Stimulated activated CD8-positive, alpha-beta memory T cell treated with anti-CD3 and anti-CD28 coated beads, Interleukin-7, amount 100 ng/mL, for 4 hours (primary cell): ENCODE measurements at regions not wholly inside any gene's neighbourhood (a gene's known extent, or its start where the extent isn't known, plus 50 kb on each side); places are given as distances from the start of the nearest gene placed in this dataset.

Source experiments
- DNase-seq, 2 donors: peaks; one replicate each; pipeline ENCODE4 v3.0.0-alpha.2; 2020; ENCODE audit warnings: low read depth in 2 of 2

DNA sequence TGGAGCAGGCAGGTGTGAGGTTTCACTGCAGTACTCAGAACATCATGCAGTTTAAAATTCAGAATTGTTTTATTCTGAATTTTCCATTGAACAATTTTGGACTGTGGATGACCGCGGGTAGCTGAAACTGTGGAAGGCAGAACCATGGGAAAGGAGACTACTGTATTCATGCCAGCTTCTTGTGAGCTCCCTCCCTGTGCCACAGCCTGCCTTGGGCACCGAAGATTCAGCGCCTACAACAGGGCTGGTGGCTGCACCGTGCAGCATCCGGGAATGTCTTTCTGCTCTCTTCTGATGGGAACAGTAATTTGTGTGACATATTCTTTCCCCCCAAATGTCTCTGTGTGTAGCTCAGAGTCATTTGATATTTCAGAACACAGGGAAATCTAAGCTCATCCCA, 118.5 kb upstream of the NKX1-1 start:
- no peak for DNase-seq

DNA sequence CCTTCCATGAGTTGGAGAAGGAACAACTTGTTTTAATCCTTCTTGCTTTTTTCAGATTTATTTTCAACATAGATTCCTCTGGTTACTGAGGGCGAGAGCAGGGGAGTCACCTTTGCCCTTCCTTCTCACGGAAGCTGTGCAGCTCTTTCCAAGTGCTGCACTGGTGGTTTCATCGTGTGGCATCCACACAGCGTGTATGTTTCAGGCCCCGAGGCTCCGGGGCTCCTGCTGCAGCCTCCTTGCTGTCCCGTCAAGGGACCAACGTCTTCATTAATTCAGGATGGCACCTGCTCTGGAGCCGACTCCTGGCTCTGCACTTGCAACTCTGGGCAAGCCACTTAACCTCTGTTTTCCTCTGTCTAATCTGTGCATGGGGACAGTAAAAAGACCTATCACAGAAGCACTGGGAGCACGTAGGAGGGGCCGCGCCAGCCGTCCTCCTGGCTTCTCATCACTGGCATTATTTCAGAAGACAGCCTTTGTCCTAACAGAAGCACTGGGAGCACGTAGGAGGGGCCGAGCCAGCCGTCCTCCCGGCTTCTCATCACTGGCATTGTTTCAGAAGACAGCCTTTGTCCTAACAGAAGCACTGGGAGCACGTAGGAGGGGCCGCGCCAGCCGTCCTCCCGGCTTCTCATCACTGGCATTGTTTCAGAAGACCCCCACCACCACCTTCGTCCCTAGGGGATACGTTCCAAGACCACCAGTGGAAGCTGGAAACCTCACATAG, 117.8 kb upstream of the NKX1-1 start:
- no peak for DNase-seq

DNA sequence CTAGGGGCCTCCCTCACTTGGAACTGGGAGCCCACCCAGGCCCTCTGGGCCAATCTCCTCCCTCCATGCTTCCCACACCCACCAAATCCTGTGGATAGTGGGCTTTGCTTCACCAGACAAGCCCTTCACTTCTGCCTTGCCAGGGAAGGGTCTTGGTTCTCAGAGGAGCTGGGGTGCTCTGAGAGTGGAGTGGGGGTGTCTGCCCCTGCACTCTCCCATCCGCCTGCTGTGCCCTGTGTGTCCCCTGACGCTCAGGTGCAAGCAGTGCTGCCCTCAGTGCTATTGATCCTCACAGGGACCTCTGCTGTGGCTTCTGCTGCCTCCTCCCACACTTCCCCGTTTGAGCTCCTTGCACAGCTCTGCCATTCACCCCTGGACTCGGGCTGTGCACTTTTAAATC, 117.3 kb upstream of the NKX1-1 start:
- no peak for DNase-seq

DNA sequence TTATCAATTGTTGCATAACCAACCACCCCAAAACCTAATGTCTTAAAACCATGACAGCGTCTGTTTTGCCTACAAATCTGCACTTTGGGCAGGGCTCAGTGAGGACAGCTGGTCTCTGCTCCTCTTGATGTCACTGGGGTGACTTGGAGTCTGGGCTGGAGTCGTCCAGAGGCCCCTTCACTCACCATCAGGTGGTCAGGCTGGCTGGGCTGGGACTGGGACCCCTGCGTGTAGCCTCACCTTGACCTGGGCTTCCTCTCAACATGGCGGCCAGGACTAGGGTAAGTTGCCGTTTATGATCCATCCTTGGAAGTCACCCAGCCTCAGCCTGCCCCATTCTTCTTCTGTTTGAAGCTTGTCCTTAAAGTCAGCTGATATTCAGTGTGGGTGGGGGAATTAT, 116.8 kb upstream of the NKX1-1 start:
- no peak for DNase-seq

DNA sequence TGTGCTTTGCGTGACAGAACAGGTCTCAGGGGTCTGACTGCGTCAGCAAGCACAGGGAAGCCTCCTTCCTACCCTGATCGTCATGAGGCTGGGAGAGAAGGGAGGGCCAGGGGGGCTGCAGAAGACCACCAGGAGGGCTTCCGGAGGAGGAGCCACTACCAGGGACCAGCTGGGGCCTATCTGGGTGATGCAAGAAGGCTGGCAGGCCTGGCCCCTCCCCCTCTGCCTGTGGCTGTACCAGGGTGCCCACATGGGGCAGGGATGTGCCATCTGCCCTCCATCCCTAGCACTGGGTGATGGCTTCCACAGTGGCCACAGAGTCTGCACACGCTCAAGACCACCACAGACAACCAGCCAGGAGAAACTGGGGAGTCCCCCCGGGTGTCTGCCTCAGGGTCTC, 116.4 kb upstream of the NKX1-1 start:
- DNase-seq, result no peak

DNA sequence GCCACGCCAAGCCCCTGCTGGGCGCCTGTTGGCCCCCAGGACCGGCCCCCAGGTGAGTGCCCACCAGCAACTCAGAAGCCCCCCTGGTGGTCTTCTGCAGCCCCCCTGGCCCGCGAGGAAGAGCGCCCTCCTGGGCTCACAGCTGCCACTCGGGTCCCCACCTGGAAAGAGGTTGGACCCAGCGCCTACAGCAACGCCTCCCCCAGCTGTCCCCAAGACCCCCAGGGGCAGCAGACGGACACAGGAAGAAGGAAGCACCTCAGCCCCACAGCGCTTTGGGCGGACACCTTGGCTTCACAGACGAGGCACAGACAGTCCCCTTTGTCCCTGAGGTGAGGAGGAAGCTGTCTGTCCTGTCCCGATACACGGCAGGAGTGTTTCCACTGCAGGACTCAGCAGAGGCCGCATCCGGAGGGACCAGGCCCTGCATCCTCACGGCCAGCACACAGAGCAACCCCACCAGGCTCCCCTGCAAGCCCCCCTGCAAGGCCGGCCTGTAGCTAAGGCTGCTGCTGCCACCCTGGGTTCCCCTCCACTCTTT, 115.6 kb upstream of the NKX1-1 start:
- no peak for DNase-seq

DNA sequence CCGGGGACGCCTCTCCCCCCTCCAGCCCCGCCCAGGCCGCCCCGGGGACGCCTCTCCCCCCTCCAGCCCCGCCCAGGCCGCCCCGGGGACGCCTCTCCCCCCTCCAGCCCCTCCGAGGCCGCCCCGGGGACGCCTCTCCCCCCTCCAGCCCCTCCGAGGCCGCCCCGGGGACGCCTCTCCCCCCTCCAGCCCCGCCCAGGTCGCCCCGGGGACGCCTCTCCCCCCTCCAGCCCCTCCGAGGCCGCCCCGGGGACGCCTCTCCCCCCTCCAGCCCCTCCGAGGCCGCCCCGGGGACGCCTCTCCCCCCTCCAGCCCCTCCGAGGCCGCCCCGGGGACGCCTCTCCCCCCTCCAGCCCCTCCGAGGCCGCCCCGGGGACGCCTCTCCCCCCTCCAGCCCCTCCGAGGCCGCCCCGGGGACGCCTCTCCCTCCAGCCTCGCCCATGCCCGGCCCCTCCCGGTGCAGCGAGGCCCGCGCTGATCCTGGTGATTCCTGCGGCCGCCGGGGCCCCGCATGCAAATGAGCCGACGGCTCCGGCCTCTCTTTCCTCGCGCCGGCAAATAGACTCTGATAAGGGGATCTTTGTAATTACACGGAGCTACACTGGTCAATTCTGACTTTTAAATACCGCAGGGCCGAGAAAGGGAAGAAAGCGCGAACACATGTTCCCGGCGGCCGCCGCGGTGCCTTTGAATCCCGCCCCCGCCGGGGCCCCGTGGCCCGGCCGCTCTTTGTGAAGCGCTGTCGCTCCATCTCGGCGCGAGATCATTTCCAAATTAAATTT, 114.7 kb upstream of the NKX1-1 start:
- DNase-seq, result peak in 1 of 2 donors; percentile 10

DNA sequence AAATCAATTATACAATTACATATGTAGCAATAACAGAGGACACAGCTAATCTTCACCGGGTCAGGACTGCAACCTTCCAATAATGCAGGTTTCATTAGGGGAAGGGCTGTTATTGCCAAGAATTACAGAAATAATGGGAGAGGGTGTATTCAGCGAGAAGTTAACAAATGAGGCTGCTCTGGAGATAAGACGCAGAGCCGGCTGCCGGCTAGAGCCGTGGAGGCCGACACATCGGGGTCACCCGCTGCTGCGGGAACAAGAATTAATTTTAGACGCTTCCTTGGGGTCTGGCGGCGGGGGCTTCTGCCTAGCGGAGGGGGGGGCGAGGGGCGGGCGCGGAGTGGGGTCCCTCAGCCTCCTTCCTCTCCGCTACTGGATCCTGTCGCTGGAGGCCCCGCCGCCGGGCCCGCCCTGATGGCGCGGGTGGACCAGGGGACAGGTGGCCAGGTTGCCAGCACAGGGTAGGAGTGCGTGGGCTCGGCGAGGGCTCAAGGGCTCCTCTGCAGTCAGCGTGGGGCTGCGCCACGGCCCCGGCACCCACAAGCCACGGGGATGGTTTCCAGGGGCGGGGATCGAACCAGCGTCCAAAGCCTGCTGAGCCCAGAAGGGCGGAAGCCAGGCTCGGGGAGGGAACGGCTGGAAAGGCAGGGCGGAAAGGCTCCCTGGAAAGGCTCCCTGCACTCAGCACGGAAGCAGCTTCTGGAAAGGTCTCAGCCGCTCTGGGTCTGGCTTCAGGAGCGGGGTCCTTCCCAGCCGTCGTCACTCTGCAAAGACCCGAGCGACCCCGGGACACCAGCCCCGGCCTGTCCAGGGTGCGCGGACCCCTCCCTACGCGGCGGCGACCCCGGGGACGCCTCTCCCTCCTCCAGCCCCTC, 113.8 kb upstream of the NKX1-1 start:
- DNase-seq, result no peak

DNA sequence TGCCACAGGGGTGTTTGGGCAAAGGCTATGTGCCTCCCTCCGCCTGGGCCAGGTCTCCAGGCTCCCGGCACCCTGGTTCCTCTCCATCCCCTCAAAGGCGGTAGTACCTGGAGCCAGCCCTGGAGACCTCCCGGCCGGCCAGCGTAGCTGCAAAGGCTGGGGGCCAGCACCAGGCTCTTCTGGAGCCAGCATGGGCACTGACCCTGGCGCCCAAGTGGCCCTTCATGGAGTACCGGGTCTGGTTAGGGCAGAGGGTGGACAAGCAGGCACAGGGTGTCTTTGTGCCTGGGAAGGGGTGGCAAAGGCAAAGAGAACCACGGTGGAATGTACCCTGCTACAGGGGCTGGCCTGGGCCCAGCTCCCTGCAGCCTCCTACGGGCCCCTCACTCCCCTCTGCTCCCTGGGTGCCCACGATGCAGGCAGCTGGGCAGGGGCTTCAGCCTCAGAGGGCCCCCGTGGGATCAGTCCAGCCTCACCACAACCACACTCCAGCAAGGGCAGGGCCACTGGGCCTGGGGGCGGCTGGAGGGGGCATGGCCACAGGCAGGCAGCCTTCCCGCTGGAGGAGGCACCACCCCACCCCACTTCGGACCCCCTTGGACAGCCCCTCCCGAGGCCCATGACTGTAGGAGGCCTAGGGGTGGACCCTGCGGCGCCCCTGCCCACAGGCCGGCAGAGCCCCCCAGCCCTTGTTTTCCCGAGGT, 112.9 kb upstream of the NKX1-1 start:
- no peak for DNase-seq

DNA sequence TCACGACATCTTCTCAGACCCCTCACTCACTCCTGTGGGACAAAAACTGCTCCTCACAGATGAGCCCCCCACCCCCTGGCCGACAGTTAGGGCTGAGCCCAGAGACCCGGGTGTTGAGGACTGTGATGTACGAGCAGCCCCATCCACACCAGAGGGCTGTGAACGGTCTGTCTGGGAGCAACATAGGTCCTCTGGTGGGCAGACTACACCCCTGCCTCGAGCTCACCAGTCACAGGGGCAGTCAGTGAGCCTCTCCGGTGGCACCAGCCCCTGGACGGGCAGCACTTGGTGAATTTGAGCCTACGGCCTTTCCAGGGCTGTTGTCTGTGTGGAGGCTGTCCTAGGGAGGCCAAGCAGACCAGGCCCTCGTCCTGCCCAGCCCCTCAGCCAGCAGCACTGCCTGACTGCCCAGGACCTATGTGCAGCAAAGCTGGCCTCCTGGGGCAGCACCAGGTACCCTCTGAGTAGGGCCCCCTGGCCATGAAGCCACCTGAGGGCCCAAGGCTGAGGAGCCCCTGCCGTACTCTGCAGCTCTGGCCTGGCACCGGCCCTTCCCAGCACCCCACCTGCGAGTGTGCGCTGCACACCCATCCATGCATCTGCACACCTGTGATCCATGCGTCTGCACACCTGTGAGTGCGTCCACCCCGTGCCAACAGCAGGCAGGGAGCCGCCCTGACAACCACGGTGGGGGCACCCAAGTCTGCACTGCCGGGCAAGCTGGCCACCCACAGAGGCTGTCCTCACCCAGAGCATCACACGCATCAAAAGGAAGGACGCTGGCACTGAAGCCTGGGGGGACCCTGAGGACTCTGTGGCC, 111.6 kb upstream of the NKX1-1 start:
- no peak for DNase-seq

DNA sequence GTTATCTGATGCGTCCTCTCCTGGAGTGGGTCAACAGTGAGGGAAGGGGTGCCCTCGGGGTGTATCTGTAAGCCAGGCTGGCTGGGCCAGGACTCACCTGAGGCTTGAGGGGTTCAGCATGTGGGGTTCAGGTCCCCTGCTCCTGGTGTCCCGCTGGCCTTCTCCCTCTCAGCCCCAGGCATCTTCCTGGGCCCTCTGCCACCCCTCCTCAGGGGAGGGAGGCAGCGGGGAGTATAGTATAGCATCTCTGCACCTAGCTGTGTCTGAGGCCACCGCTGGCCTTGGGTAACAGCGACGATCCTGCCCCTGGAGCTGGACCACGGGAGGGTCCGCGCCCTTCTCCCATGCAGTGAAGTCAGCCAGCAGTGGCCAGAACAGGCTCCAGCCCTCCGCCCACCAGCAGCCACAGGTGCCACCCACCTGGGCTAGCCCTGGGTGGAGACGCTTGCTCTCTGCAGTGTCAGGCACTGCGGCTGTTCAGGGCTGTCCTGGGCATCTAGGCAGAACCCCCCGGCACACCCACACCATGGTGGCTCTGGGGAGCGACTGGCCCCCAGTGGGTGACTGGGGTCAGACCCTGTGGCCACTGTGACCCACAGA, 110.7 kb upstream of the NKX1-1 start:
- no peak for DNase-seq

DNA sequence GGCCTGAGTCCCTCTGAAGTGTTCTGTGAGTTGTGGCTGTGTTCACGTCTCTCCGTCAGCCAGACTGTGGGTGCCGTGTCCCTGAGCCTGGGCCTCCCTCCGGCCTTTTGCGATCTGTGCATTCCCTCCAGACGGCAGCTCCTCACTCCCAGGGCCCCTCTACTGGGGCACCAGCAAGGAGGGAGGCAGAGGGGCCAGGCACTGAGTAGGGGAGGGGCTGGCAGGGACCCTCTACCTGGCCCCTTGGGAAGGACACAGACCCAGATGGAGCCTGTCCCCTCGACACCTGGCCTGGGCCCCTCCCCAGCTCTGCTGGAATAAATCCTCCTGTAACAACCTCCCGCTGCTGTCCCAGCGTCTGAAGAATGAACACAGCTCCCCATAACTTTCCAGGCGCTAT, 110.0 kb upstream of the NKX1-1 start:
- no peak for DNase-seq

DNA sequence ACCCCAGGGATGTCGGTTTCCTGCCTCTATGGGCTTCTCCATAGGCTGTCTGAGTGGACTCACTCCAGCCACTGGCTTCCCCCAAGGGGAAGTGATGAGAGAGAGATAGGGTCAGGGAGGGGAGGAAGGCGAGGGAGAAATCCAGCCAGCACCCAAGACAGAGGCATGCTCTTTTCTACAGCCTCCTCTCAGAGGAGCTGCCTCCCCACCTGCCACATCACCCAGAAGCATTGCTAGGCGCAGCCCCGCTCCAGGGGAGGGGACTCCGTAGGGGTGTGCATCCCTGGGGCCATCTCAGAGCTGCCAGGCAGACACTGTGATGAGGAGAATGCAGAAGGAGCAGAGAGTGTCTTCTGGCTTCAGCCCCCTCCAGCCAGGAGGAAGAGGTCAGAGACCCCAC, 109.5 kb upstream of the NKX1-1 start:
- DNase-seq, result no peak

DNA sequence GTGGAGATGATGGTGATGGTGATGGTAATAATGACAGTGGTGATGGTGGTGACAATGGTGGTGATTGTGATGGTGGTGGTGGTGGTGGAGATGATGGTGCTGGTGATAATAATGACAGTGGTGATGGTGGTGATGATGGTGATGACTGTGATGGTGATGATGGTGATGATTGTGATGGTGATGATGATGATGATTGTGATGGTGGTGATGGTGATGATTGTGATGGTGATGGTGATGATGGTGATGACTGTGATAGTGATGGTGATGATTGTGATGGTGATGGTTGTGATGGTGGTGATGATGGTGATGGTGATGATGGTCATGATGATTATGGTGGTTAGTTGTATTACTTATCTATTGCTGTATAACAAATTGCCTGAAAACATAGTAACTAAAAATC, 108.9 kb upstream of the NKX1-1 start:
- DNase-seq, result no peak

DNA sequence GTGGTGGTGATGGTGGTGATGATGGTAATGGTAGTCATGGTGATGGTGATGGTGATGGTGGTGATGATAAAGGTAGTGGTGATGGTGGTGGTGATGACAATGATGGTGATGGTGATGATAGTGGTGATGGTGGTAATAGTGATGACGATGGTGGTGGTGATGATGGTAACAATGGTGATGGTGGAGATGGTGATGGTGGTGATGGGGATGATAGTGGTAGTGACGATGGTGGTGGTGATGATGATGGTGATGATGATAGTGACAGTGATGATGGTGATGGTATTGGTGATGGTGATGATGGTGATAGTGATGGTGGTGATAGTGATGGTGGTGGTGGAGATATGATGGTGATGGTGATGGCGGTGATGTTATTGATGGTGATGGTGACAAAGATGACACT, 108.4 kb upstream of the NKX1-1 start:
- DNase-seq, result no peak

DNA sequence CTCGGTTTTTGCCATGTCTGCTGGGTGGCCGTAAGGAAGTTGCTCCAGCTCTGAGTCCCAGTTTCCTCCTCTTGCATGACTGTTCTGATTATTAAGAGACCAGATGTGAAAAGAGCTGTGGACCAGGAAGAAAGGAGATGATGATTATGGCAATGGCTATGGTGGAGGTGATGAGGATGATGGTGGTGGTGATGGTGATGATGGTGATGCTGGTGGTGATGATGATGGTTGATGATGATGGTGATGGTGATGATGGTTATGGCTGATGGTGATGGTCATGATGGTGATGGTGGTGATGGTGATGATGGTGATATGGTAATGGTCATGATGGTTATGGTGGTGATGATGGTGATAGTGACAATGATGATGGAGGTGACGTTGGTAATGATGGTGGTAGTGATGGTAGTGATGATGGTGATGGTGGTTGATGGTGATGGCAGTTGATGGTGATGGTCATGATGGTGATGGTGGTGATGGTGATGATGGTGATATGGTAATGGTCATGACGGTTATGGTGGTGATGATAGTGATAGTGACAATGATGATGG, 107.8 kb upstream of the NKX1-1 start:
- DNase-seq, result no peak

DNA sequence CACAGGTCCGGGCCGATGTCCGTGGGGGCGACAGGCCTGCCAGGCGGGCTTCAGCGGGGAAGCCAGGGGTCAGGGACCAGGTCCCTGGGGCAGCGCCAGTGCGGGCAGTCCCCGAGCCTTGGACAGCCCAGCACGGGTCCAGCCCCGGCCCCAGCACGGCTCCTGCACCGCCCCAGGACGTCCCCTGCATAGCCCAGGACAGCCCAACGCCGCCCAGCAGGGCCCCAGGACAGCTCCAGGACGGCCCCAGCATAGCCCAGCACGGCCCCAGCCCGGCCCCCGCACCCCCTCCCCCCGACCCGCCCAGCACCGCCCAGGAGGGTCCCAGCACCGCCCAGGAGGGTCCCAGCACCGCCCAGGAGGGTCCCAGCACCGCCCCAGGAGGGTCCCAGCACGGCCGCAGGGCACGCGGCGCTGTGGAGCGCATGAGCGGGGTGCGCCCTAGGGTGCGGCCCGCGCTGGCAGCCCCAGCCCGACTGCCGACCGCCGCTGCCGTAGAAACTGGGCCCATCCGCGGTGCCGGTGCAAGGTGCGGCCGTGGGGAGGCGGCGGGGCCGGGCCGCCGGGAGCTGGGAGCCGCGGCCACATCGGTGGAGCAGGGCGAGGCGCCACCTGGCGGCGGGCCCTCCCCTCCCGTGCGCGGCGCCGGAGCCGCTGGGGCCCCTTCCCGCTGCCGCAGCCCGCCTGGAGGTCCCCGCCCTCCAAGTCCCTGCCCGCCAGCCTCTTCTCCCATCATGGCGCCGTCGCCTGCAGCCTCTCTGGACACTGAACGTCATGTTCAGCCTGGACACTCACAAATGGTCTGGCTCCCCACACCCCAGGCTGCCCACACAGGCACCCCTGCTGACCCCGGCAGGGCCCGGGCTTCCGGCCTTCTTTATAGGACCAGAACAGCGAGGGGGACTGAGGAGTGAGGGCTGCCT, 106.8 kb upstream of the NKX1-1 start:
- peak in 1 of 2 donors; percentile 17 for DNase-seq

DNA sequence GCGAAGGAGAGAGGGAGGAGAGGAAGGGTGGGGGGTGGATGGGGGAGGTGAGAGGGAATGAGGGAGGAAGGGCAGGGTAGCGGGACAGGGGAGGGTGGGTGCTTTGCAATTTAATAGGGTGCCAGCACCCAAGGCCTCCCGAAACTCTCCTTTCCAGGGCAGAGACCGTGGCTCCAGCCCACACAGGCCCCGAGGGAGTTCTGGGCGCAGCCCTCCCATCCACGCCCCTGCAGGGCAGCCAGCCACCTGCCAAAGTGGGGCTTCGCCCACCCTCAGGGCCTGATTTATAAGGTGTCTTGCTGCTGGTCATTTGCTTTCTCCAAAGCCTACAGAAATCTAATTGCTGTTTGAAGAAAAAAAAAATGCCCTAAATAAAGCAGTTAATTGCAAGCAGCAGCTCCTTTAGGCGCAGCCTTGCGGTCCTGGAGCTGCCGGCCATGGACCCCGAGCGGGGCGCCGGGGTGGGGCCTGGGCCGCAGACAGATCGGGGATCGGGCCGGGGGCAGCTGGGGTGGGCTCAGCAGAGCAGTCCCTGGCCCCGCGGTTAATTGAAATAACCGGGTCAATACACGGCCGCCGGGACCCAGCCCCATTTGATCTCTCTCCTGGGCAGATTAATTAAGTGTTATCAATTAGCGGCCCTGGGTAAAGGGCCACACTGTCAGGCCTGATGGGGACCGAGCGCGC, 106.0 kb upstream of the NKX1-1 start:
- no peak for DNase-seq
